HepG2 (cell line): ENCODE measurements at regions not wholly inside any gene's neighbourhood (a gene's known extent, or its start where the extent isn't known, plus 50 kb on each side); places are given as distances from the start of the nearest gene placed in this dataset.
A peak's percentile ranks its signal among the peaks of the same experiment; 100 is the strongest.

Source experiments
- ATAC-seq: fragments of 200-7000 bp; cut with Tn5 transposase; 3 replicates; pipeline ENCODE4 v1.9.1; 2020; ENCODE audit warnings: mild to moderate bottlenecking, moderate library complexity
- BruUV-seq: library from RNA; stranded (reverse); fragments of 400-500 nt; replicated peaks from 2 replicates; lab custom pipeline; 2021; lab: Mats Ljungman, UMichigan
- CTCF ChIA-PET: fragments of 300-600 bp; formaldehyde crosslinking; extraction: SDS; loops from one replicate; lab custom pipeline; 2021; ENCODE audit warnings: low total read pairs, inconsistent platforms, low intra/inter-chr PET ratio; lab: Yijun Ruan, JAX
- POLR2A ChIA-PET: fragments of 350-600 bp; sonication (Branson Sonifier 250); formaldehyde crosslinking; loops from one replicate; lab custom pipeline; 2020; ENCODE audit warnings: antibody characterized with exemption, inconsistent platforms; lab: Yijun Ruan, JAX
- DNase-seq: peaks from one replicate; pipeline ENCODE4 v3.0.0-alpha.2; 2015; ENCODE audit warnings: low spot score
- FAIRE-seq: peaks from 3 replicates; lab custom pipeline; 2011; peaks lifted over from hg19 to GRCh38; lab: Jason Lieb, UNC
- H2AFZ ChIP-seq: one replicate; pipeline ENCODE4 v1.6.1; 2011; ENCODE audit warnings: low read length, inconsistent platforms
- H3K27ac ChIP-seq: fragments of 300-600 bp; 3 replicates; pipeline ENCODE4 v1.8.0; 2011; ENCODE audit warnings: mixed run types, mild to moderate bottlenecking, mixed read lengths, low read length, inconsistent platforms; ENCODE audit not compliant: insufficient read depth; ENCODE audit errors: extremely low read length
- H3K27me3 ChIP-seq, 2 experiments: fragments of 200-600 bp in 1 of 2; 2 replicates in 1 of 2; 3 replicates in 1 of 2; pipeline versions ENCODE4 v1.6.0 to v1.8.0; 2011; ENCODE audit warnings: low read length in 2 of 2, mild to moderate bottlenecking in 2 of 2, moderate library complexity in 2 of 2, inconsistent platforms in 1 of 2; ENCODE audit not compliant: insufficient read depth in 2 of 2, control insufficient read depth in 1 of 2
- H3K36me3 ChIP-seq, 2 experiments: fragments of 200-600 bp in 1 of 2; replicated peaks in 1 of 2; 2 replicates in 1 of 2; 3 replicates in 1 of 2; pipeline versions ENCODE4 v1.5.1 to v1.8.0; 2011; ENCODE audit warnings: low read length in 2 of 2, inconsistent platforms in 1 of 2; ENCODE audit not compliant: insufficient read depth in 2 of 2, control insufficient read depth in 1 of 2
- H3K4me1 ChIP-seq: 2 replicates; pipeline ENCODE4 v1.5.1; 2012; ENCODE audit warnings: low read length, inconsistent platforms; ENCODE audit not compliant: insufficient read depth
- H3K4me2 ChIP-seq: 2 replicates; pipeline ENCODE4 v1.6.0; 2011; ENCODE audit warnings: low read depth, low read length, inconsistent platforms
- H3K4me3 ChIP-seq, 3 experiments: fragments of 200-600 bp in 1 of 3; sonication (generic), shearing (Covaris generic) in 1 of 3; replicated peaks in 1 of 3; 2 replicates each; pipeline ENCODE4 v1.5.1; 2011 to 2016; ENCODE audit warnings: low read length in 3 of 3, inconsistent platforms in 2 of 3, low read depth in 2 of 3, mild to moderate bottlenecking in 2 of 3, control low read depth in 1 of 3, mixed read lengths in 1 of 3; ENCODE audit not compliant: insufficient read depth in 1 of 3
- H3K79me2 ChIP-seq: one replicate; pipeline ENCODE4 v1.6.1; 2011; ENCODE audit warnings: low read length, inconsistent platforms; ENCODE audit not compliant: insufficient read depth
- H3K9ac ChIP-seq: 2 replicates; pipeline ENCODE4 v1.6.0; 2011; ENCODE audit warnings: mild to moderate bottlenecking, low read depth, low read length, inconsistent platforms; ENCODE audit not compliant: insufficient read depth
- H3K9me3 ChIP-seq: 2 replicates; pipeline ENCODE4 v1.5.1; 2012; ENCODE audit warnings: mild to moderate bottlenecking, low read length
- H4K20me1 ChIP-seq: 2 replicates; pipeline ENCODE4 v1.6.0; 2011; ENCODE audit warnings: inconsistent platforms, mild to moderate bottlenecking, low read length, moderate library complexity; ENCODE audit not compliant: insufficient read depth
- AKAP8 ChIP-seq: sonication (generic); formaldehyde crosslinking; IDR thresholded peaks from 2 replicates; pipeline ENCODE4 v1.5.1; 2020; ENCODE audit warnings: mild to moderate bottlenecking, missing genetic modification reagents
- ARNTL ChIP-seq: sonication (generic); formaldehyde crosslinking; IDR thresholded peaks from 2 replicates; pipeline ENCODE4 v1.4.0; 2020; ENCODE audit warnings: mild to moderate bottlenecking, missing genetic modification reagents
- CREB1 ChIP-seq, 2 experiments: fragments of 450-650 bp in 1 of 2; IDR thresholded peaks; 2 replicates each; pipeline ENCODE4 v1.6.1; 2016 to 2017; ENCODE audit warnings: control low read depth in 1 of 2, mild to moderate bottlenecking in 1 of 2, missing compliant biosample characterization in 1 of 2, missing genetic modification characterization in 1 of 2
- EED ChIP-seq: sonication (generic); formaldehyde crosslinking; IDR thresholded peaks from 2 replicates; pipeline ENCODE4 v1.5.0; 2020; ENCODE audit warnings: mild to moderate bottlenecking, missing genetic modification reagents
- FIP1L1 ChIP-seq: fragments of 200-400 bp; formaldehyde crosslinking; IDR thresholded peaks from 2 replicates; pipeline ENCODE4 v1.6.1; 2018; ENCODE audit warnings: low read depth, mild to moderate bottlenecking, low read length, moderate library complexity, borderline replicate concordance; ENCODE audit not compliant: insufficient read depth
- KDM5B ChIP-seq: sonication (generic); formaldehyde crosslinking; IDR thresholded peaks from 2 replicates; pipeline ENCODE4 v1.4.0; 2020; ENCODE audit warnings: missing genetic modification reagents, mild to moderate bottlenecking, borderline replicate concordance
- PHF20 ChIP-seq: sonication (generic); formaldehyde crosslinking; IDR thresholded peaks from 2 replicates; pipeline ENCODE4 v1.5.0; 2020; ENCODE audit warnings: mild to moderate bottlenecking, missing genetic modification reagents
- RFX5 ChIP-seq: IDR thresholded peaks from 2 replicates; pipeline ENCODE4 v1.6.1; 2011; ENCODE audit warnings: low read depth, low read length, improper control_type of control experiment
- SIN3B ChIP-seq: fragments of 150-350 bp; IDR thresholded peaks from 2 replicates; pipeline ENCODE4 v1.6.1; 2014; ENCODE audit warnings: low read length
- TCF7L2 ChIP-seq: IDR thresholded peaks from 2 replicates; pipeline ENCODE4 v1.6.1; 2011; ENCODE audit warnings: mild to moderate bottlenecking, low read depth, low read length, moderate library complexity
- TP53 ChIP-seq: sonication (generic); formaldehyde crosslinking; conservative IDR thresholded peaks from 2 replicates; pipeline ENCODE4 v1.4.0; 2020; ENCODE audit warnings: missing genetic modification reagents
- ZBTB7A ChIP-seq: sonication (generic); formaldehyde crosslinking; IDR thresholded peaks from 2 replicates; pipeline ENCODE4 v1.8.0; 2022; ENCODE audit warnings: mild to moderate bottlenecking, missing genetic modification reagents
- ZFX ChIP-seq: sonication (generic); formaldehyde crosslinking; IDR thresholded peaks from 2 replicates; pipeline ENCODE4 v1.4.0; 2020; ENCODE audit warnings: mild to moderate bottlenecking, low read depth, missing genetic modification reagents, moderate library complexity
- ZKSCAN5 ChIP-seq: sonication (generic); formaldehyde crosslinking; IDR thresholded peaks from 2 replicates; pipeline ENCODE4 v1.5.1; 2020; ENCODE audit warnings: mild to moderate bottlenecking, missing genetic modification reagents
- ZNF143 ChIP-seq: sonication (generic); formaldehyde crosslinking; IDR thresholded peaks from 2 replicates; pipeline ENCODE4 v1.4.0; 2020; ENCODE audit warnings: missing genetic modification reagents
- ZNF205 ChIP-seq: IDR thresholded peaks from 2 replicates; pipeline ENCODE4 v1.6.1; 2018; ENCODE audit warnings: missing biosample characterization, missing genetic modification reagents
- ZNF234 ChIP-seq: sonication (generic); formaldehyde crosslinking; conservative IDR thresholded peaks from 2 replicates; pipeline ENCODE4 v1.5.1; 2020; ENCODE audit warnings: mild to moderate bottlenecking, missing genetic modification reagents
- ZNF614 ChIP-seq: IDR thresholded peaks from 2 replicates; pipeline ENCODE4 v1.6.1; 2018; ENCODE audit warnings: missing biosample characterization, missing genetic modification reagents, inconsistent platforms, borderline replicate concordance
- ZNF839 ChIP-seq: sonication (generic); formaldehyde crosslinking; IDR thresholded peaks from 2 replicates; pipeline ENCODE4 v1.4.0; 2020; ENCODE audit warnings: missing genetic modification reagents, mild to moderate bottlenecking, borderline replicate concordance
- ZNF850 ChIP-seq: sonication (generic); formaldehyde crosslinking; conservative IDR thresholded peaks from 2 replicates; pipeline ENCODE4 v1.9.0; 2021; ENCODE audit warnings: mild to moderate bottlenecking, missing genetic modification reagents
- WGBS: methylation state at CpG from one replicate; pipeline ENCODE4 v1.1.6; 2017; ENCODE audit warnings: low lambda C conversion rate; 5-methylcytosine and 5-hydroxymethylcytosine counted together
- in situ Hi-C: cut with HindIII; loops from 2 replicates; pipeline ENCODE4 v1.10.0; 2017; ENCODE audit warnings: low pct_unique_long_range_greater_than_20kb; ENCODE audit not compliant: extremely low pct_ligation_motif_present
- intact Hi-C: fragments of 100-400 bp; cut with micrococcal nuclease; formaldehyde crosslinking; loops from one replicate; pipeline ENCODE4 v1.10.0; 2022; ENCODE audit not compliant: unreplicated experiment

GRCh38 chr9:106218854-106219253 is 524.5 kb downstream of the TMEM38B start:
- no peak for FAIRE-seq
- in situ Hi-C loops = no loop called here

GRCh38 chr9:106220415-106220814 is 526.1 kb downstream of the TMEM38B start:
- Histone ChIP-seq H3K27me3 (no peaks in the 10 kb centered on the region), H3K9ac (no peak overlapping the region), H3K27ac (no peak overlapping the region), H3K4me1 (no peaks in the 10 kb centered on the region), H3K4me2 (no peak overlapping the region), H3K4me3 (no peak overlapping the region), H3K9me3 (no peaks in the 10 kb centered on the region), H4K20me1 (no peaks in the 10 kb centered on the region), H3K36me3 (no peaks in the 10 kb centered on the region), H2AFZ (no peak overlapping the region), H3K79me2 (no peaks in the 10 kb centered on the region)
- ATAC-seq = no peak
- intact Hi-C loops (no loop called here), in situ Hi-C loops (no loop called here)
- ChIA-PET CTCF (no interaction called here), POLR2A (no interaction called here)
- no peak for FAIRE-seq
- no peak for DNase-seq
- TF ChIP-seq ZNF205 (CRISPR knock-in tag) = no peak
- no peak for TF ChIP-seq ZNF143 (CRISPR knock-in tag)
- TF ChIP-seq ZKSCAN5 (CRISPR knock-in tag) = no peak
- TF ChIP-seq EED (CRISPR knock-in tag) = no peak
- TF ChIP-seq TCF7L2 = no peak
- no peak for TF ChIP-seq KDM5B
- TF ChIP-seq RFX5 = no peak
- TF ChIP-seq TP53 = no peak
- no peak for TF ChIP-seq AKAP8 (CRISPR knock-in tag)
- no peak for TF ChIP-seq ZNF850 (CRISPR knock-in tag)
- no peak for TF ChIP-seq ARNTL (CRISPR knock-in tag)
- TF ChIP-seq ZNF839 = no peak
- TF ChIP-seq ZNF234 = no peak
- no peak for TF ChIP-seq ZBTB7A (CRISPR knock-in tag)
- no peak for TF ChIP-seq ZFX (CRISPR knock-in tag)
- TF ChIP-seq FIP1L1 = no peak
- no peak for TF ChIP-seq ZNF614
- 36% methylated on average over 5 of the region's 5 CpGs for WGBS
- no TSS peak for BruUV-seq

More at GRCh38 chr9:106218854-106219253, 524.5 kb downstream of the TMEM38B start:
- CTCF ChIA-PET = no interaction called here
- Histone ChIP-seq H3K9me3 (no peaks in the 10 kb centered on the region), H3K4me1 (no peaks in the 10 kb centered on the region), H3K4me3 (no peak overlapping the region), H3K9ac (no peak overlapping the region), H3K36me3 (no peaks in the 10 kb centered on the region), H3K27ac (no peak overlapping the region)
- no peak for DNase-seq
- intact Hi-C loops = no loop called here
- no TSS peak for BruUV-seq
- TF ChIP-seq SIN3B (no peak), PHF20 (CRISPR knock-in tag) (no peak), CREB1 (IDR thresholded peaks at IDR 0.05) (peak; percentile 63), CREB1 (CRISPR knock-in tag; IDR thresholded peaks at IDR 0.05) (no peak)
- TF ChIP-seq, all 625 proteins: peak for 1
- H2AFZ ChIP-seq = no peak overlapping the region
- WGBS = 17% methylated on average over 3 of the region's 3 CpGs
- POLR2A ChIA-PET = no interaction called here
- H3K79me2 ChIP-seq = no peaks in the 10 kb centered on the region
- H3K27me3 ChIP-seq = no peaks in the 10 kb centered on the region
- no peaks in the 10 kb centered on the region for H4K20me1 ChIP-seq
- no peak overlapping the region for H3K4me2 ChIP-seq
- no peak for ATAC-seq
